ENCODE measurements at regions not wholly inside any gene's neighbourhood (a gene's known extent, or its start where the extent isn't known, plus 50 kb on each side); places are given as distances from the start of the nearest gene placed in this dataset.
A peak's percentile ranks its signal among the peaks of the same experiment; 100 is the strongest.

DNA sequence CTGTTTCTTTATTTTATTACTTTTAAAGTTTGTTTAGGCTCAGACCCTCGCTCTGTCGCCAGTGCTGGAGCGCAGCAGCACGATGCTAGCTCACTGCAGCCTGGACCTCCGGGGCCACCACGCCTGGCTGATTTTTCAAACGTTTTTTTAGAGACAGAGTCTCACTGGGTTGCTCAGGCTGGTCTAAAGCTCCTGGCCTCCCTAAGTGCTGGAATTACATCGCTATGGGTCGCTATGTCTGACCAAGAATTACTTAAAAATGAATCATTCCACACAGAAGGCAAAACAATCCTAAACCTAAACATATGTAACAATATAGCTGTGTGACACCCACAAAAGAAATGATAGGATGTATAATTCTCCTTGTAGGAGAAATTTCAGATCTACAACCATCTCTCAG lies 86.9 kb upstream of the SIMC1 start:
- no peak for DNase-seq

DNA sequence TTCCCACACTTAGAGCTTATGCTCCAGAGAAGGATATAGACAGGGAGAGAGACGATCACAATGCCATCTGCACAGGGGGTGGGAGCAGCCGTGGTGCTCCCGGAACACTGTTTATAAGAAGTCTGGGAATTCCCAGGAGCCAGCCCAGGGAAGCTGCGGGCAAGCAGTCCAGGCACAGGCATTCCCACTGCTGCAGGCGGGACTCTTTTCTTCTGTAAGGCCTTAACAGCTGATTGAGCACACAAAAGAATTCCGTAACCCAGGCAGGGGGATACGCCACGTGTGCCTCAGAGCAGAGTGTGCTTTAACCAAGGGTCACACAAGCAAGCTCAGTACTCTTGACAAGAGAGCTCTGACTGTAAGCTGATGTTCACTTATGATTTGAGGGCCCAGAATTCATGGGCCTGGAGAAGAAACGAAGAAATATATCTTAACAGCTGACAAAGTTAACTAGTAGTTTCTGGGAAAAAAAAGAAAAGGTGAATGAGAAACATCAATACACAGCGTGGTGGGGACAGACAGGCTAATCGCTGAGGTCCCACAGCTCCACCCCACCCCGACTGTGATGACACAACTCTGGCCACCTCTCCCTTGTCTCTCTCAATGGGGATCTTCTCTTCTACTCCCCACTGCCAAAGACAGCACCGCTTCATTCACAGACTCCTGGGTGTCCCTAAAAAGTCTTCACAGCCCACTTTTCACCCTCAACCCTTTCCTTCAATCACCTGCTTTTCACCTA lies 85.9 kb upstream of the SIMC1 start:
- DNase-seq, result no peak

DNA sequence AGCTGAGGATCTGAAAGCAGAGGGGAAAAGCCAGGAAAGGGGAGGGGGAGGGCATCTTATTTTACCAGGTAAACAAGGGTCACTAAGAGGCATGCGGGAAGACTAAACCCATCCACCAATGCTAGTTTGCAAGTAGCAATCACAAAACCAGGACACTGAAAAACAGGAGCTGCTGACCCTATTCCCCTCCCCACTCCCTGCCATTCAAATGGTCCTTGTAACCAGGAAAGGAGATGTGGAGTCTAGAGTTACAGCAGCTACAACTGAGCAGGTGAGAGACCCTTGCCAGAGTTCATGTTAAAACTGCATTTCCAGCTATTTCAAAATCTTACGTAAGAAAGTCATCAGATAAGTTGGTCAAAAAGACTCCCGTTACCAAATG lies 85.3 kb upstream of the SIMC1 start:
- DNase-seq, result no peak

DNA sequence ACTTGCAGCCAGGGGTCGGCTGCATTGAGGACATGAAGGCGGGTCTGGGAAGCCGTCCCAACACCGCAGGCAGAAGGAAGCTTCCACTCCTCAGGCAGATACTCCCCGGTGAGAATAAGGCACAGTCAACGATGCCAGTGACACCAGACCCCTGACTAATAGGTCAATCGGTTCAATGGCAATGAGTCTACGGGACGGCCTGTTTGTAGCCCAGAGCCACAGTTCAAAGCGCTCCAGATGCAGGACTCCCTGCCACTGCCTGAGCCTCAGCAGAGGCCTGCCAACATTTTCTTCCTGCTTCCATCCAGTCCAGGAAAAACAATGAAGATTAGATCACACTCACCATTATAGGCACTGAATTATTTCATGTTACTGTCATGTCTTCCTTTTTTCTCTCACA lies 84.5 kb upstream of the SIMC1 start:
- DNase-seq, result no peak

DNA sequence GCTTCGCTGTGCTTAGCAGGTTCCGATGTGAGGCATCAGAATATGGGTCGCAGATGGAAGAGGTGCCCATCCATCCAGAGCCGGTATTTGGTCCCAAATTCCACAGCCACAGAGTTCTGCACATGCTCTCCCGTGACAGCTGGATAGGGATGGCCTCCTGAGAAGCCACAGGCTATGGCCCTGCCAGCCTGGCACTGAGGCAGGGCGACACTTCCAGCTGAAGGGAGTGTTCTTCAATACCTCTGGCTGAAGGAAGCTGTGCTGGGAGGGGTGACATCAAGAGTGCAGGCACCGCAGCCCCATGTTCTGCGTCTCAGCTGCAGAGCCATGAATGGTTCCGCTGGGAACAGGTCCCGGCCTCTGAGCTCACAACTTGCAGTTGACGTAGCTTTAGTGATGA lies 83.4 kb upstream of the SIMC1 start:
- DNase-seq, result no peak

DNA sequence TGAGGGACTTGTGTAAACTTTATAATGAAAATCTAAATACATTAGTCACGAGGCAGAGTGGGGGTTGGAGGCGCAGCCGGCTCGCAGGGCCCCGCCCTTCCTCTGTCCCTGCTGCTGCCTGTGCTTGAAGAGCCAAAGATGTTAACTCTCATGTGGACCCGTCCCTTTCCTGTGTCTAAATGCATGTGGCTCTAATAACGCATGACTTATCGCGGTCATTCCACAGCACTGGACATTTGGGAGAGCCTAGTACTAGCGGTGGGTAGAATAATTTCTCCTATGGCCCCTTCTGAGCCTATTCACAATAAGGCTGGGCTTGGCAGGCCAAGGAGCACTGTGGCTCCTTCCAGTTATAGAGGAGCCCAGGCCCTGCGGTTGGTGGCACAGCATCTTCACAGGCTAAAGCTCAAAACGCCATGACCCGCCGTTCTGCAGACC lies 82.3 kb upstream of the SIMC1 start:
- DNase-seq, result no peak

DNA sequence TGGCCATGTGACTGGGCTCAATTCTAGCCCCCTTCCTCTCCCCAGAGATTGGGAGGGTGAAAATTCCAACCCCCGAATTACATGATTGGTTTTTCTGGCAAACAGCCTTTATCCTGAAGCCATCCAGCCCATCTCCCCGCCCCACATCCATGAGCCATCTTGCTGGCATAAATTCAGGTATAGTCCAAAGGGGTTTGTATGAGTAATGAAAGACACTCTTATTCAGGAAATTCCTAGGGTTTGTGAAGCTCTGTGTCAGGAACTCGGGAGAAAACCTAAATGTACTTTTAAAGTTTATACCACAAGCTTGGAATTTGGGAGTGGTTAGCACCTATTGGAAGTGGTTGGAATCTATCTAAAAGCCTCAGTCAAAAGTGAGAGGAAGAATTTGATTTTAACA lies 80.6 kb upstream of the SIMC1 start:
- no peak for DNase-seq

DNA sequence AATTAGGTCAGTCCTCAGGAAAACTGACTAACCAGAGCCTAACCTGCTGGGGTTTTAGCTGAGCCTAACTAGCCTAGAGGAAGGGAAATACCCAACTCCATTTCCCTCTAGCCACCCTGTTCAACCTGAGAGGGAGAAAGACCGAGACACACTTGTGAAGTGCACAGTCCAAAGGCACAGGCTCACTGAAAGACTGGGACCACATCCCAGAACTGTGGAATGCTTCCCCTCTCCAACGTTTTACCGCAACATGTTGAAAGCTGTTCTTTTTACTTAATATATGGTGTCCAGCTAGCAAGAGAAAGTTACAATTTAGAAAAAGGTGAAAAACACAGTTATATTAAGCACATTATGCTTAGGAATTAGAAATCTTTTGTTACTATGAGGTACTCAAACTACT lies 76.8 kb upstream of the SIMC1 start:
- no peak for DNase-seq

DNA sequence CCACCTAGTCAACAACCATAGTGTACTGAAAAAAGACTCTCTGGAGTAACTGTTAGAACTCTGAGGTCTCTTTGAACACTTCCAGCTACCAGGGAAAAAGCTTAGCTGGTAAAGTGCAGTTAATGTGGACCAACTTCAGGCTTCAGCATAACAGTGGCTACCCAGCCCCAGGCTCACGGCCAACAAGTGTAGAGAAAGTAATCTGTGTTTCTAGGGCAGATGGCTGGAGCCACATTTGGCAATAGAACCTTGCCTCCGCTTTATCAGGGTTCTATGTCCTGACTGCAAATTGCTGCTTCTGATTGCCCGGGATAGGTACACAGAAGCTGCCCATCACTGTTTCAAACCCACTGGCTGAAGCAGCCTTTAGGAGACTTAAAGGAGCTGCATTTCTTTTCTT lies 76.0 kb upstream of the SIMC1 start:
- DNase-seq, result no peak

DNA sequence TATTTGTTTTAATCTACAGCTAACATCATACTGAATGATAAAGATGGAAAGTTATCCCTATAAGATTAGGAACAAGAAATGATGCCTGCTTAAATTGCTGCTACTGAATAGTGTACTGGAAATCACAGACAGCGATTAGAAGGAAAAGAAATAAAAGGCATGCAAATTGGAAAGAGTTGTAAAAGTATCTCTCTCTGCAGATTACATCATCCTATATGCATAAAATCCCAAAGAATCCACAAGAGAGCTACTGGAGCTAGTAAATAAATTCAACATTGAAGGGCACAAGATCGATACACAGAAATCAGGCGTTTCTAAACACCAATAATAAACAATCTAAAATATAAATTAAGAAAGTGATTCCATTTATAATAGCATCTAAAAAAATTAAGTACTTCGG lies 75.3 kb upstream of the SIMC1 start:
- no peak for DNase-seq

DNA sequence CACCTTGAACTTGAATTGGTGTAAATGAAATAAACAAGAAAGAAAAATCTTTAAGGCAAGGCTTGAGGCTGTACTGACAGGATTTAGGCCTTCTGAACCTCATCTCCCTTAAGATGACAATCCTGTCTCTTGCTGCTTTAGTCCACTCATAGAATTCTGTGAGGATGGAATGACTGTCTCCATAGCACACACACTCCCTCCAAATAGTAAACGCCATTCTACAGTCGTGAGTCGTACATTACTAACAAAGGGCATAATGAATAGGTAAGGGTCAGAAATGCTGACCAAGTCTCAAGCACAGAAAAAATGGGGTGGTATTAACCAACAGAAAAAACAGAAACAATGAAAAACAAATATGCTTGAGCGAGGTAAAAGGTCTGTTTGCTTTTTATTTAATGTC lies 71.8 kb upstream of the SIMC1 start:
- no peak for DNase-seq

DNA sequence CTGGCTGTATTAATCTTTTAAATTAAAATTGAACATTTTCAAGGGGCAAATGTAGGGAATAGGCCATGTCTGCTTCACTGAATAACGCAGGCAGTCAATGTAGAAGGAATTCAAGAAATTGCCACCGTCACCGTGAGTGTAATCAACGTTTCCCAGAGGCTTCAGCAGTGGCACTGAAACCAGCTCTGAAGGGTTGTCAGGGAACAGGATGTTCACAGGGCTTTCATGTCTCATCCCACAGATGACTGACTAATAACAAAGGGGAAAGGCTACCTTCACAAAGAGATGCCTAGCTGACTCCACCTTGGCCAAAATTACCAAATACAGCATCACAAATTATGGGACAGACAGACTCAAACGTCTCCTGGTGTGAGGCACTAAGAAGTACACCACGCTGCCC lies 70.4 kb upstream of the SIMC1 start:
- peak; percentile 39 for DNase-seq

DNA sequence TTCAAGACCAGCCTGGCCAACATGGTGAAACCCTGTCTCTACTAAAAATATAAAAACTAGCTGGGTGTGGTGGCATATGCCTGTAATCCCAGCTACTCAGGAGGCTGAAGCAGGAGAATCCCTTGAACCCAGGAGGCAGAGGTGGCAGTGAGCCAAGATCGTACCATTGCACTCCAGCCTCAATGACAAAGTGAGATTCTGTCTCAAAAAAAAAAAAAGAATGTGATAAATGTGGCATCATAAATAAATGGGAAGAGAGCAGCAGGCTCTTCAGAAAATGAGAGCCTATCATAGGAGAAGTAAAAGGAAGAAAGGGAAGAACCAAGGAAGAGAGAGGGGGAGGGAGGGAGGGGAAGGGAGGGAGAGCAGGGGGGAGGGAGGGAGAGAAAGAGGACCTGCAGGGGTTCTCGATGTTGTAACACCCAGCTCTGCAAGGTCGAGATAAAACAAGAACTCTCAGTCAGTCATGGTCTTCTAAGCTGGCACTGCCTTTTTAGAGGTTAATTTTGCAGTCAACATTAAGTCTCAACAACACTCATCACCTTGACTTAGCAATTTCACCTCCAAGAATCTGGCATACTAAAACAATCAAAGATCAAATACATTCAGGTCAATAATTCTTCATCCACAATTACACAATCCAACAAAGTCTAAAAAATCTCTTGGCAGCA lies 68.7 kb upstream of the SIMC1 start:
- no peak for DNase-seq

DNA sequence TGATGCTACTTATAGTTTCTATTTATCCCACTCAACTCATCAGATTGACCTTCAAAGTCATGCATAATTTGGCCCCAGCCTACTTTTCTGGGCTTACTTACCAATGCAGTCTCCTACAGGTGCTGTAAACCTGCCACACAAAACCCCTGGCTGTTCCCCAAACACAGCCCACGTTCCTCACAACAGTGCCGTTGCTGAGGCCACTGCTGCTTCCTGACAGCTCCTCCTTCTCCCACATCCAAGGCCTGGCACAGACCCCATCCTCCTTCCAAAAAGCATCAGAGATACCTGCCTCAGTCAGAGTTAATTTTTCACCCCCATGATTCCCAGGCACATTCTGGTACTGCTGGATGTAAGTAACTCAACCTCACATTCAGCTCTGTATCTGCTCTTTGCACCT lies 68.1 kb upstream of the SIMC1 start:
- DNase-seq, result no peak

DNA sequence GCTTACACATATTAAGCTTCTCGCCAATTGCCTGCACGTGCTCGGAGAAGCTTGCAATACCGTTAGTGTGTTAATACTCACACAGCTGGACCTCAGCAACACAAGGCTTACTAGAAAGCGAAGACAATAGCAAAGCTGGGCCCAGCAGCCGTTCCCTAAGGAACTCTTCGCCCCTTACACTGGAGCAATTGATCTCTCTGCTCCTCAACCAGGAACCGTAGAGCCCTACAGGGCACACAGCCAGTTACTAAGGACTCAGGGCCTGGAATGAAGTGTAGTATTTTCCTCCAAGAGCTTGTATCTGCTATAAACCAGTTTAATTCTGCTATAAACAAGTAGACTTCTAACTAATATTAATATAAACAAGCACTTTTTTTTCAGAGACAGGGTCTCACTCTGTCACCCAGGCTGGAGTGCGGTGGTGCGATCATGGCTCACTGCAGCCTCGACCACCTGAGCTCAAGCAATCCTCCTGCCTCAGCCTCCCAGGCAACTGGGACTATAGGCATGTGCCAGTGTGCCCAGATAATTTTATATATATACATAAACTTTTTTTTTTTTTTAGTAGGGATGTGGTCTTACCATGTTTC lies 67.0 kb upstream of the SIMC1 start:
- no peak for DNase-seq

DNA sequence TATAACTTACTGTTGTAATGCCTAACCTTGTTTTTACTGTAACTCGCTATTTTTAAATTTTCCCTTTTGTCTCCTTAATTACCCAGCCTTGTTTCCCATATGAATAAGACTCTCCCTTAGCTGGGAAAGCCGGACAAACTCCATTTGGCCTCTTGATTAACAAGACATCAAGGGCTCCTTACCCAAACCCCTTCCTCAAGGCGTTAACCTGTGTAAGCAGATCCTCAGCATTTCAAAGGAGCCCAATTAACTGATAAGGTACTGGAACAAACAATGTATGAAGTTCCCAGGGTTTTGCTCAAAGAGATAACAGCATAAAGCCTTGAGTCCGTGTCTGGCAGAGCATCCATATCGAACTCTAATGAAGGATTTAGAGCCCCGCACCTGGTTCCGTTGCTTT lies 66.0 kb upstream of the SIMC1 start:
- no peak for DNase-seq

DNA sequence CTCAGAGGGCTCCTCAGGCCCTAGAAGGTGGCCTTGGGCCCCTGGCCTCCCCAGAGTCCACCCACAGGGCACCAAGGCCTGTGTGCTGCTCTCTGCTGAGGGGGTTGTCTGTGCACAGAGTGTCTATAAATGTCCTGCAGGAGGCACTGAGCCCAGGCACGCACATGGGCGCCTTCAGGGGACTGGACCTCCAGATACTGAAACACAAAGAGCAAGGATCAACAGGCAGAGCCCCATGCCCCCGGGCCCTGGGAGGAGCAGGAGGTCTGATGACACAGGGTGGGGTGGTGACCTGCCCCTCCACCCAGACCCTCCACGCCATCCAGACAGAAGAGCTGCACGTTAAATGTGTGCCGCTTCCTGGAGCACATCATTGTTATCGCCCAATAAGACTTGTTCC lies 64.6 kb upstream of the SIMC1 start:
- DNase-seq, result no peak

DNA sequence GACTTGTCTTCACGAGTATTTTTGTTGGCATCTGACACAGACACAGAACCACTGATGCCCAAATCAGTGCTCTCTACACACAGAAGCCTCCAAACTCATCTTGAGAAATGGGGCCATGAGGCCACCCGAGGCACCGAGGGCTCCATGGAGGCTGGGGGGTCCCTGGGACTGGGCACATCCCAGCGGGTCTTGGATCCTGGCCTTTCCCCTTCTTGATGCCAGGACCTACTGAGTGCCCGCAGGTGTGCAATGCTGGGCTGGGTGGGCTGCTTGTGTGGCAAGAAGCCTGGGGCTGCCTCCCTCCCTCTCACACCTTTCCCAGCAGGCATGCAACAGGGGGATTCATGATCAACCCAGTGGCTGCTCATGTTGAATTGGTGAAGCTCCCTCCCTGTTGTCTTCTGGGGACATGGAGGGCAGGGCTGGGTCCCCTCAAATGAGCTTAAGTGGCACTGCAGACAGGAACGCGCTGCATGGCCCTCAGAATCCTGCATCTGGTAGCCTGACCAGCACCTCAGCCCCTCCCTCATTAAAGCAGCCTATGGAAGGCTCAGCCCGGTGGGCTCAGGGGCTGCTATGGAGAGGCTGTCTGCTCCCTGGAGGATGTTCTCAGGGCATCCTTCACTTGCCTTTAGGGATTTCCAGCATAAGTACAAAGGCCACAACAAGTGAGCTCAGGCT lies 63.7 kb upstream of the SIMC1 start:
- no peak for DNase-seq

DNA sequence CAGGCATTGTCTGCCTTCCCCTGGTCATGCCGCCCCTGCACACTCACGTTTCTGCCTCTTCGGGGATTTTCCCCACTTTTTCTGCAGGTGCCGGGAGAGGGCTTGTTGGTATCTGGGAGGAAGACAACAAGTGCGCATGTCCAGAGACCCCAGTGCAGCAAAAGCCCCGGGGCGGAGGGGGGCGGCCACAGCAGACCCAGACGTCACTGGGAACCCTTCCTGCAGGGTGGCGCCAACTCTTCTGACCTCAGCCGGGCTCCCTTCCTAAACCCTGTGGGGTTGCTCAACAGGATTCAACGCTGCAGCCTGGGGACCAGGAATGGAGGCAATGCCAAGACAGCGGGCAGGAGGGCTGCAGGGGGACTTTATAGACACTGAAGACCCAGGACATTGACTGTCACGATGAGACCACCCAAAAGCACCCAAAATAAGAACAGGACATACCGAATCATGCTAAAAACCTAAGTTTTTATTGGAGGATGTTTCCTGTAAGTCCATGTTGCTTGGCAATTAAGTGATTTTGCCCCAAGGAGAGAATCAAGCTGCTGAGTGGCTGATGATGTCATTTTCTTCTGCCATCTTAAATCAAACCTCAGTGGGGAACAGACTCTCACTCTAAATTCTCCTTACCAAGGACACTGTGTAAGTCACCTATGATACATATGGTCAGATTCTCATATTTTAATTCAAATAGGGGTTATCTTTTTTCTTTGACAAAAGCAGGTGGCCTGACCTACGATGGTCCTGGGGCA lies 62.9 kb upstream of the SIMC1 start:
- DNase-seq, result no peak

DNA sequence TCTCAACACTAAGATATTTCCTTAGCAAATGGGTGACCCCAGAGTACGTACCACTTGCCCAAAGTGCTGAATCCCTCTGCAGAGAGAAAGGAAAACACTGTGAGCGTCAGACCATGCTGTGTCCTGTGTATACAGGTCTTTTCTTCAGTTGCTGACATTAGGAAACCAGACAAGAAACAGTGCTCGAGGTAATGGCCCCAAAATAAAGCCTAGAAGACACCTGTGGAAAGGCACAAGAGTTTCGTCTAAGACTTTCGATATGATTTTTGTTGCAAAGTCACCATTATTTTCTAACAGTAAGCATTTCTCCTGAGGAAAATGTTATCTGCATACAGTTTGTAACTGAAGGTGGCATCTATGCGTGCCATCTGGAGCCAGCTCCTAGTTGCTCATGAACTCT lies 62.0 kb upstream of the SIMC1 start:
- DNase-seq, result no peak

DNA sequence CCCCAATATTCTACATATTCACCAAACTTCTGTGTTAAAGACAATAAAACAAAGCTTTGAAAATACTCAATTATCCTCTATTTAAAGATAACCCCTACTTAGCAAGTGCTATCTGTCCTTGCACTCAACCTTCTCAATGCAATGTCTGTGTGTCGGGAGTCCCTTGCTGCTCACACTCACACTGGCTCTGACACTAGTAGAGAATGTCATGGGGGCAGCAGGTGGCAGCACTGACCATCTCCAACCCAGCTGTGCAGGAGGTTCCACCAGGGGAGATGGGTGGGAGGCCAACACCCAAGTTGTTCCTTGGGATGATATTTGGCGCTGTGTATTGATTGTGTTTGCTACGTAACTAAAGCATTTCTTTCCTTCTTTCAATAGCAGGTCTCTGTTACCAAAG lies 59.4 kb upstream of the SIMC1 start:
- no peak for DNase-seq

DNA sequence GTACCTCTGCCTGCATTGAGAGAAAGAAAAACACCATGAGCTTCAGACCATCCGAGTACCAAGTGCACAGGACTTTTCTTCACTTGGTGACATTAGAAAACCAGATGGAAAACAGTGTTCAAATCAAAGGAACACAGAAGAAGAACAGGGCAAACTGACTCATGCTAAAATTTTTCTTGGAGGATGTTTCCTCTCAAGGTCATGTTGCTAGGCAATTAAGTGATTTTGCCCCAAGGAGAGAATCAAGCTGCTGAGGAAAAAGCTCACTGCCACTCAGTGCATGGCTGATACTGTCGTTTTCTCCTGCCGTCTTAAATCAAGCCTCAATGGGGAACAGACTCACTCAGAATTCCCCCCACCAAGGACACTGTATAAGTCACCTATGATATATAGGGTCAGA lies 57.9 kb upstream of the SIMC1 start:
- DNase-seq, result no peak

DNA sequence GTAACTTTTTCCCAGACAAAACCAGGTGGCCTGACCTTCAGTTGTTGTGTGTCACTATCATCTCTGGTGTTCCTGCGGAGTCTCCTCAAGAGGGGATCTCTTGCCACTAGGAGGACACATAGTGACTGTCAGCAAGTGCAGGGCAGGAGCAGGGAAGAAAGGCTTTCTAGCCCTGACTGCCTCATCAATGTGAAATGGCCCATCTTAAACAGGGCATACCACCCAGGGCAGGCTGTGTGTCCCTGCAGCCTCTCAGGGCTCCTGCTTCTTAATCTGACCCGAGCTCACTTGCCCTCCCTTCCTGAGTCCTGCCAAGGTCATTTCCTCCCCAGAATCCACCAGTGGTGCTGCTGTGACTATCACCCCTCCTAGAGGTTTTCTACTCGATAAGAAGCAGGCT lies 57.4 kb upstream of the SIMC1 start:
- no peak for DNase-seq
